Astrocyte of the cerebellum (primary cell): ENCODE measurements at regions not wholly inside any gene's neighbourhood (a gene's known extent, or its start where the extent isn't known, plus 50 kb on each side); places are given as distances from the start of the nearest gene placed in this dataset.

Experiments used
- DNase-seq: peaks from one replicate; pipeline ENCODE4 v3.0.0-alpha.2; 2011; ENCODE audit warnings: low read depth
- H3K4me3 ChIP-seq: 2 replicates; pipeline ENCODE4 v1.5.1; 2011; ENCODE audit warnings: mild to moderate bottlenecking, low read depth, low read length, moderate library complexity
- in situ Hi-C: cut with HindIII; loops from 2 replicates; pipeline ENCODE4 v1.10.0; 2017; ENCODE audit warnings: low sequenced_read_pairs
- TF ChIP-seq, protein P1 (sequence below): IDR thresholded peaks from 2 replicates; pipeline ENCODE4 v1.5.1; 2012; ENCODE audit warnings: low read length, low read depth, moderate library complexity, mild to moderate bottlenecking; ENCODE audit errors: missing control alignments

DNA sequence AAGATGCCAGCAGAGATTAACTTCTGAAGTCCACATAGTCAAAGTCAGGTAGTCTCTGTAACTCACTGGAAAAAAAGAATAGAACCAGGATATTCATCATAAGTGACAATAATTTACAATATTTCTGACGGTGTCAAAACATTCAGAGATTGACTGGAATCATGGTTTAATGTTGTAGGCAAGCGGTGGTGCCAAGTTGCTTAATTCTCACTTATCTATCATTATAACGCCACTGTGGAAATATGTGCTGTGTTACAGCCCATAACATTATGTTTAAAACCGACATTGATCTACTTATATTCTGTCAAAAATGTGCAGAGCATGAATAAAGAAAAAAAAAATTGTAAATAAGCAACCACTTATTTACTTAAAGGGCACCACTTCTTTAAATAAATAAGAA lies 801.7 kb downstream of the DIPK2A start:
- no peak for DNase-seq
- TF ChIP-seq, protein P1, sequence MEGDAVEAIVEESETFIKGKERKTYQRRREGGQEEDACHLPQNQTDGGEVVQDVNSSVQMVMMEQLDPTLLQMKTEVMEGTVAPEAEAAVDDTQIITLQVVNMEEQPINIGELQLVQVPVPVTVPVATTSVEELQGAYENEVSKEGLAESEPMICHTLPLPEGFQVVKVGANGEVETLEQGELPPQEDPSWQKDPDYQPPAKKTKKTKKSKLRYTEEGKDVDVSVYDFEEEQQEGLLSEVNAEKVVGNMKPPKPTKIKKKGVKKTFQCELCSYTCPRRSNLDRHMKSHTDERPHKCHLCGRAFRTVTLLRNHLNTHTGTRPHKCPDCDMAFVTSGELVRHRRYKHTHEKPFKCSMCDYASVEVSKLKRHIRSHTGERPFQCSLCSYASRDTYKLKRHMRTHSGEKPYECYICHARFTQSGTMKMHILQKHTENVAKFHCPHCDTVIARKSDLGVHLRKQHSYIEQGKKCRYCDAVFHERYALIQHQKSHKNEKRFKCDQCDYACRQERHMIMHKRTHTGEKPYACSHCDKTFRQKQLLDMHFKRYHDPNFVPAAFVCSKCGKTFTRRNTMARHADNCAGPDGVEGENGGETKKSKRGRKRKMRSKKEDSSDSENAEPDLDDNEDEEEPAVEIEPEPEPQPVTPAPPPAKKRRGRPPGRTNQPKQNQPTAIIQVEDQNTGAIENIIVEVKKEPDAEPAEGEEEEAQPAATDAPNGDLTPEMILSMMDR, result no peak
- in situ Hi-C loops, result no loop called here
- no peak overlapping the region for H3K4me3 ChIP-seq

DNA sequence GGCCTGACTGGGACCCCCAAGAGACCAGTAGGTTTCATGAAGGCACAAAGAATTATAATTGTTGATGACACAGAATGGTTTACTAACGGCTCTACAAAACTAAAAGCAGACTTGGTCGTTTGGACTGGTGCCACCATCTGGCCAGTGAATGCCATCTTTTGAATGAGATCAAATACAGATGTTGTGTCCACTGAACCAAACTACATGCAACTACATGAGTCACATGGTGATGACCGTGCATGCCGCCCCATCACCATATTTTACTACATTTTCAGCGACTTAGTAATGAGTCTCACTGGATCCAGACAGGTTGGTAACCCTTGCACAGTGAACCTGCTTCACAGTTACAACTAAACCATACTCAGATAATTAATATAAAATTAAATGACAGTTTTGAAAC lies 803.3 kb downstream of the DIPK2A start:
- H3K4me3 ChIP-seq, result no peak overlapping the region
- TF ChIP-seq, protein P1, result no peak
- DNase-seq, result no peak
- in situ Hi-C loops, result no loop called here

DNA sequence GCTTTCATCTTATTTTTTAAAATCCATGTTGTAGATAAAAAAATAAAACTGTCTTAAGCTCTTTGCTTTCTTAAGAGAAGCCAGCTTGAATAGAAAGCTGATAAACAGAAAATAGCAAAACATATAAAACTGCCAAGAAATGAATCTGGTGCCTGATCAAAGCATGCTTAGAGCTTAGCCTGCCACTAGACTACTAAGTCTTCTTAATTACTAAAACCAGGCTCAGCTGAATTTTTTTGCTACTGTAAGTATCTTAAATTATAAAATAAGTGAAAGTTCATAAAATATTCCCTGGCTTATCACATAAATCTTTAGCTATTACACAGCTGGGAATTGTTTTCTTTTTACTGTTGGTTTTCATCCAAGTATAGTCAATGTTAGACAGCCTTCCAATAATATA lies 803.9 kb downstream of the DIPK2A start:
- DNase-seq, result no peak
- TF ChIP-seq, protein P1, result no peak
- no peak overlapping the region for H3K4me3 ChIP-seq
- in situ Hi-C loops, result no loop called here

DNA sequence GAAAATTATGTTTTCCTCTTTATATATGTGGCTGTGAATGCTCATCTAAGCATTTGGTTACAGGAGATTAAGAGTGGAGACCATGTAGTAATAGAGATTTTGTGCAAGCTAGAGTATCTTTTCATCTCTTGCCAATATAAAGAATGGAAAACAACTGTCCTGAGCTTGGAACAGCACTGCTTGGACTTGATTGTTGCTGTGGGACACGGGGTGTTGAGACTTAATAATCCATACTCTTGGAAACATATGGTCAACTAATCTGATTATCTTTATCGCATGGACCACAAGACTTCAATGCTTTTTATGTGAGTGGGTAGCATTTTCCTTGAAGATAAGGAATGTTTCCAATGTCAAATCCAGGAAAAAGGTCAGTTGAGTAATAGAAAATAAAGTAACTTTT lies 806.3 kb downstream of the DIPK2A start:
- no peak overlapping the region for H3K4me3 ChIP-seq
- TF ChIP-seq, protein P1, result no peak
- in situ Hi-C loops, result no loop called here
- no peak for DNase-seq

DNA sequence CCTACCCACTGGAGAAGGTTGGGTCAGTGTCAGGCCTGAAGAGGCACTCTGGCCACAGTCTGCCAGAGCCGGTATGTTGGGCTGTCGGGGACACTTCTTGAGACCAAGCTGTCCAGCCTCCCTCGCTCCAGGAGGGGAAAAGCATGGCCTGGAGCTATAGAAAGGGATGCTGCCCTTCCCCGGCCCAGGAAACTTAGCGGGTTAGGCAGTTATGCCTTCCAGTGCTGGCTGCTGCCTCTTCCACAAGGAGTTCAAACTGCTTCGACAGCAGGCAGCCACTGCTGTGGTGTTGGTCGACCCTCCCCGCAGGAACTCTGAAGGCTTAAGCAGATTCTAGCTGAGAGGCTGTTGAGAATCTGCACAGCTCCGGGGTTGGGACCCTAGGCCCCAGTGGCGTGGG lies 819.4 kb downstream of the DIPK2A start:
- in situ Hi-C loops, result no loop called here
- H3K4me3 ChIP-seq, result no peak overlapping the region
- no peak for DNase-seq
- TF ChIP-seq, protein P1, result no peak

DNA sequence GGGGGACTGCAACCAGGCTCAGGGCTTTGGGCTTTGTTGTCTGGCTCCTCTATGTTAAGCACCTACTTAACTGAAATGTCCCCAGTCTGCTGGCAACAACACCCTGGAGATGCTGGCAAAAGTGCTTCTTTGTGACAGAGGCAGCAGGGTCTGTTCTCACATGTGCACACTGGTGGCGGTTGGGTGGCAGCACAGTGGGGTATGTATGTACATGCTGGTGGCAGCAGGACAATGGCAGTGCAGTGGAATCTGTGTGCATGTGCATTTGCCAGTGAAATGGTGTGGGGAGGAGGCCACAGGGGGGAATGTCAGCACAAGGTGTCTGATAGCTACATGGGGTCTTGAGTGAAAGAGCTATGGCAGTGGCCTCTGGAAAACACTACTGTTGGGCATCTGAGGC lies 830.3 kb downstream of the DIPK2A start:
- H3K4me3 ChIP-seq, result no peak overlapping the region
- no peak for DNase-seq
- in situ Hi-C loops, result no loop called here
- TF ChIP-seq, protein P1, result no peak

DNA sequence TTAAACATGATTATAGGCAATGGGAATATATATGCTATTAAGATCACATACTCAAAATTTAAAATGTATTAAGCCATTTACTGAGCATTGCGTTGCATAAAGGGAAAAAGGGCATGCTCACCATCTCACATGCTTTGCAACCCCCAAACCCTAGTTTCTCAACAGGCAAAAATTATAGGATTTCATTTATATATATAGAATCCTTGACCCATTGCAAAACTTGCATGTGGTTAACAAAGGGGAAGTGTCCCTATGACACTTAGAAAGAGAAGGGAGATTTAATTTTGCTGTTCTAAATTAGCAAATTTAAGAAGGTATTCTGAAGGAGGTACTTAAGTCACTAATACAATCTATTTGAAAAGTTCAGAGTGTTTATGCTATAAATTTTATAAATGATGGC lies 837.8 kb downstream of the DIPK2A start:
- no peak for DNase-seq
- TF ChIP-seq, protein P1, result no peak
- H3K4me3 ChIP-seq, result no peak overlapping the region
- in situ Hi-C loops, result no loop called here
